Right ventricle myocardium inferior (tissue), 1 donor: ENCODE measurements at regions not wholly inside any gene's neighbourhood (a gene's known extent, or its start where the extent isn't known, plus 50 kb on each side); places are given as distances from the start of the nearest gene placed in this dataset.

Experiments used
- ATAC-seq: fragments of 200-7000 bp; cut with Tn5 transposase; one replicate; pipeline ENCODE4 v1.9.1; 2020; ENCODE audit warnings: mild to moderate bottlenecking, moderate library complexity
- DNase-seq: peaks from one replicate; pipeline ENCODE4 v3.0.0; 2021; ENCODE audit errors: missing footprints
- intact Hi-C: fragments of 100-400 bp; cut with DNase I; formaldehyde crosslinking; loops from one replicate; pipeline ENCODE4 v1.11.0; 2022
- donor health status: DM: no; HTN: yes; CAD: no; lungs with severe emphysema.

- DNase-seq (no peak), ATAC-seq (no peak)
- intact Hi-C loops: no loop called here
Measured at GRCh38 chr11:95389427-95389826, 158.4 kb upstream of the SESN3 start.

GRCh38 chr11:95388086-95388485, 157.1 kb upstream of the SESN3 start:
- DNase-seq (no peak), ATAC-seq (no peak)
- intact Hi-C loops: no loop called here

GRCh38 chr11:95387325-95387724, 156.3 kb upstream of the SESN3 start:
- intact Hi-C loops: no loop called here
- no peak for ATAC-seq
- no peak for DNase-seq

GRCh38 chr11:95385577-95385976, 154.6 kb upstream of the SESN3 start:
- intact Hi-C loops: no loop called here
- DNase-seq: no peak
- ATAC-seq: no peak

- no peak for DNase-seq
- ATAC-seq: no peak
- intact Hi-C loops: no loop called here
Measured at GRCh38 chr11:95379479-95379878, 148.5 kb upstream of the SESN3 start.

- no peak for DNase-seq
- intact Hi-C loops: no loop called here
- ATAC-seq: no peak
Measured at GRCh38 chr11:95378789-95379188, 147.8 kb upstream of the SESN3 start.

- DNase-seq: no peak
- no peak for ATAC-seq
Measured at GRCh38 chr11:95378111-95378510, 147.1 kb upstream of the SESN3 start.

GRCh38 chr11:95375886-95376285, 144.9 kb upstream of the SESN3 start:
- no peak for DNase-seq
- ATAC-seq: no peak
- intact Hi-C loops: no loop called here

More at GRCh38 chr11:95378111-95378510, 147.1 kb upstream of the SESN3 start:
- intact Hi-C loops: no loop called here

GRCh38 chr11:95375451-95375850, 144.4 kb upstream of the SESN3 start:
- intact Hi-C loops: no loop called here
- DNase-seq: no peak
- ATAC-seq: no peak

- DNase-seq (no peak), ATAC-seq (no peak)
- intact Hi-C loops: no loop called here
Measured at GRCh38 chr11:95374105-95374504, 143.1 kb upstream of the SESN3 start.

- ATAC-seq (no peak), DNase-seq (no peak)
- intact Hi-C loops: no loop called here
Measured at GRCh38 chr11:95373241-95373640, 142.2 kb upstream of the SESN3 start.

GRCh38 chr11:95372097-95372656, 141.2 kb upstream of the SESN3 start:
- DNase-seq: no peak
- intact Hi-C loops: no loop called here
- ATAC-seq: no peak

GRCh38 chr11:95371153-95371552, 140.2 kb upstream of the SESN3 start:
- intact Hi-C loops: no loop called here
- no peak for DNase-seq
- ATAC-seq: no peak

- ATAC-seq: no peak
- no peak for DNase-seq
- intact Hi-C loops: no loop called here
Measured at GRCh38 chr11:95367726-95368125, 136.7 kb upstream of the SESN3 start.

GRCh38 chr11:95365348-95365747, 134.3 kb upstream of the SESN3 start:
- no peak for DNase-seq
- intact Hi-C loops: no loop called here

GRCh38 chr11:95364324-95365295, 133.6 kb upstream of the SESN3 start:
- intact Hi-C loops: no loop called here
- DNase-seq (no peak), ATAC-seq (no peak)

More at GRCh38 chr11:95365348-95365747, 134.3 kb upstream of the SESN3 start:
- ATAC-seq: no peak

- no peak for DNase-seq
- ATAC-seq: no peak
- intact Hi-C loops: no loop called here
Measured at GRCh38 chr11:95363708-95364107, 132.7 kb upstream of the SESN3 start.

GRCh38 chr11:95363164-95363563, 132.2 kb upstream of the SESN3 start:
- no peak for DNase-seq
- intact Hi-C loops: no loop called here
- ATAC-seq: no peak

GRCh38 chr11:95361180-95361579, 130.2 kb upstream of the SESN3 start:
- no peak for DNase-seq

GRCh38 chr11:95360377-95361075, 129.5 kb upstream of the SESN3 start:
- DNase-seq: no peak

More at GRCh38 chr11:95361180-95361579, 130.2 kb upstream of the SESN3 start:
- ATAC-seq: no peak
- intact Hi-C loops: no loop called here

More at GRCh38 chr11:95360377-95361075, 129.5 kb upstream of the SESN3 start:
- no peak for ATAC-seq
- intact Hi-C loops: no loop called here
